Astrocyte of the hippocampus (primary cell): ENCODE measurements at regions not wholly inside any gene's neighbourhood (a gene's known extent, or its start where the extent isn't known, plus 50 kb on each side); places are given as distances from the start of the nearest gene placed in this dataset.

Experiments
- DNase-seq: peaks from one replicate; pipeline ENCODE4 v3.0.0; 2011; ENCODE audit warnings: low read depth, low spot score

- DNase-seq, result no peak
These were observed 605.8 kb upstream of the NOX3 start for GRCh38 chr6:156061465-156061864.

GRCh38 chr6:156060013-156060412 is 604.4 kb upstream of the NOX3 start:
- DNase-seq, result no peak

- no peak for DNase-seq
These were observed 602.7 kb upstream of the NOX3 start for GRCh38 chr6:156058356-156058755.

- DNase-seq, result peak; percentile 2
These were observed 602.2 kb upstream of the NOX3 start for GRCh38 chr6:156057869-156058268.

- DNase-seq, result no peak
These were observed 600.4 kb upstream of the NOX3 start for GRCh38 chr6:156056085-156056484.

GRCh38 chr6:156053626-156054025 is 598.0 kb upstream of the NOX3 start:
- no peak for DNase-seq

- DNase-seq, result no peak
These were observed 591.3 kb upstream of the NOX3 start for GRCh38 chr6:156046841-156047449.

- DNase-seq, result no peak
These were observed 590.6 kb upstream of the NOX3 start for GRCh38 chr6:156046268-156046665.

- DNase-seq, result no peak
These were observed 590.0 kb upstream of the NOX3 start for GRCh38 chr6:156045401-156046267.

GRCh38 chr6:156033598-156033997 is 578.0 kb upstream of the NOX3 start:
- DNase-seq, result no peak

- DNase-seq, result no peak
These were observed 575.9 kb upstream of the NOX3 start for GRCh38 chr6:156031516-156031915.

GRCh38 chr6:156030053-156030452 is 574.4 kb upstream of the NOX3 start:
- DNase-seq, result no peak

GRCh38 chr6:156029286-156029985 is 573.8 kb upstream of the NOX3 start:
- DNase-seq, result no peak

- DNase-seq, result peak; percentile 10
These were observed 572.9 kb upstream of the NOX3 start for GRCh38 chr6:156028335-156029131.

- no peak for DNase-seq
These were observed 571.6 kb upstream of the NOX3 start for GRCh38 chr6:156027248-156027626.

GRCh38 chr6:156026486-156027247 is 571.0 kb upstream of the NOX3 start:
- no peak for DNase-seq

GRCh38 chr6:156024339-156024738 is 568.7 kb upstream of the NOX3 start:
- no peak for DNase-seq

- DNase-seq, result peak; percentile 88
These were observed 566.2 kb upstream of the NOX3 start for GRCh38 chr6:156021746-156022396.

- peak; percentile 39 for DNase-seq
These were observed 562.2 kb upstream of the NOX3 start for GRCh38 chr6:156017838-156018237.

GRCh38 chr6:156016186-156016976 is 560.7 kb upstream of the NOX3 start:
- no peak for DNase-seq
